ENCODE measurements at regions not wholly inside any gene's neighbourhood (a gene's known extent, or its start where the extent isn't known, plus 50 kb on each side); places are given as distances from the start of the nearest gene placed in this dataset.

DNA sequence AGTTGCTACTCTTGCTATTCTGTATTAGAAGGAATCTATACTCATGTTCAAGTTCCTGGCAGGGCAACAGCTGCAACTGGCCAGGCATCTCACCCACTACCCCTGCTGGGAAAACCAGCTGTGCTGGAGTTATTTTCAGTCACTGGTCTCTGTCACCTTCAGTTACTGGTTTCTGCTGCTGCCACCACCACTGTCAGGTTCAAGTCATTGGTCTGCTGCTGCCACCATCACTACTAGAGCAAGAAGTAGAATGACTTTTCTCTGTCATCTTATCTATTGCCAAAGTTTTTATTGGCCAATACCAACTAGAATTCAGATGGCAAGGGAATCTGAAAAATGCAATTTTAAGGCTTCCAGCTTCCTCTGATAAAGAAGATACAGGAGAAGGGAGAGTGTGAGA, 1615.2 kb downstream of the OLFM4 start:
- Histone ChIP-seq H3K9me3 (no peaks in the 10 kb centered on the region), H3K27ac (no peak overlapping the region), H3K27me3 (no peaks in the 10 kb centered on the region), H3K4me3 (no peak overlapping the region), H3K36me3 (no peaks in the 10 kb centered on the region), H3K4me1 (no peaks in the 10 kb centered on the region)
- intact Hi-C loops (cut with DNase I), result no loop called here
- ATAC-seq (no peak), DNase-seq (no peak)
- TF ChIP-seq, protein P1, sequence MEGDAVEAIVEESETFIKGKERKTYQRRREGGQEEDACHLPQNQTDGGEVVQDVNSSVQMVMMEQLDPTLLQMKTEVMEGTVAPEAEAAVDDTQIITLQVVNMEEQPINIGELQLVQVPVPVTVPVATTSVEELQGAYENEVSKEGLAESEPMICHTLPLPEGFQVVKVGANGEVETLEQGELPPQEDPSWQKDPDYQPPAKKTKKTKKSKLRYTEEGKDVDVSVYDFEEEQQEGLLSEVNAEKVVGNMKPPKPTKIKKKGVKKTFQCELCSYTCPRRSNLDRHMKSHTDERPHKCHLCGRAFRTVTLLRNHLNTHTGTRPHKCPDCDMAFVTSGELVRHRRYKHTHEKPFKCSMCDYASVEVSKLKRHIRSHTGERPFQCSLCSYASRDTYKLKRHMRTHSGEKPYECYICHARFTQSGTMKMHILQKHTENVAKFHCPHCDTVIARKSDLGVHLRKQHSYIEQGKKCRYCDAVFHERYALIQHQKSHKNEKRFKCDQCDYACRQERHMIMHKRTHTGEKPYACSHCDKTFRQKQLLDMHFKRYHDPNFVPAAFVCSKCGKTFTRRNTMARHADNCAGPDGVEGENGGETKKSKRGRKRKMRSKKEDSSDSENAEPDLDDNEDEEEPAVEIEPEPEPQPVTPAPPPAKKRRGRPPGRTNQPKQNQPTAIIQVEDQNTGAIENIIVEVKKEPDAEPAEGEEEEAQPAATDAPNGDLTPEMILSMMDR (IDR thresholded peaks at IDR 0.05), result no peak
- TF ChIP-seq POLR2A (IDR thresholded peaks at IDR 0.05), result no peak

DNA sequence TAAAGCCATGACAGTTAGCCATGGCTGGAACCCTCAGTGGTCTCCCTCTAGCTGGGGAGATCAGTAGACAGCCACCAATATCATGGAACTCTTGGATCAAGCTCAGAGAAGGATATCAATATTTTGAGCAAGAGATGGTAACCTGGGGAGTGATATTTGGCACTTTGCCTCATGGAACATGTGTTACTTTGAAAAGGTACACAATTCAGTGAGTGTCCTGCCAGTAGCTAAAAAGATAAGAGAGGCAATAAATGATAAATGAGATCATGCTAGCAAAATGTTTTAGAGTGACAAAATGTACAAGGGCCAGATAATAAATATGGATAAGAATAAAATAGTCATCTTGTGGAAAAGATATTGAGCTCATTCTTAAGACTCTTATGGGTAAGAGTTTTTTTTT, 1618.7 kb downstream of the OLFM4 start:
- no peak for ATAC-seq
- Histone ChIP-seq H3K27ac (no peak overlapping the region), H3K9me3 (no peaks in the 10 kb centered on the region), H3K4me3 (no peak overlapping the region), H3K36me3 (no peaks in the 10 kb centered on the region), H3K27me3 (no peaks in the 10 kb centered on the region), H3K4me1 (no peaks in the 10 kb centered on the region)
- DNase-seq, result no peak
- TF ChIP-seq POLR2A (IDR thresholded peaks at IDR 0.05), result no peak
- TF ChIP-seq, protein P1 (IDR thresholded peaks at IDR 0.05), result no peak
- intact Hi-C loops (cut with DNase I), result no loop called here

DNA sequence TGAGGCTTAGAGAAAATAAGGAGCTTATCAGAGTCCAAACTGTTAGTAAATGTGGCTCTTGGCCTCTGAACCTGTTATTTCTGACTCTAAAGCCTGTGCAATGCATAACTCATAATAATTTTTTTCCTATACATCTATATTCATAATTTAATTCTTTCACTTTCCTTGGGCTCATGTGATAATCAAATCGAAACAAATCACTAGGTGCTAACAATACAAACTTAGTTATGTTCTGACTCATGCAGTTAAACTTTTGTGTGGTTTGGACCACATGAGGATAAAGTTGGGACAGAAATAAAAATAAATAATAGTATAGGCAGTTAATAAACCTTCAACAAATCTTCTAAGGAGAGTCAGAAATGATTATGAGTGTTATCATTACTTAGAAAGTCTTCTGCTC, 1629.0 kb downstream of the OLFM4 start:
- intact Hi-C loops (cut with DNase I), result no loop called here
- Histone ChIP-seq H3K9me3 (peaks cover 0 to 13% (median 0%) of the 10 kb centered on the region in 12 donors), H3K4me1 (no peaks in the 10 kb centered on the region), H3K27ac (no peak overlapping the region), H3K27me3 (no peaks in the 10 kb centered on the region), H3K36me3 (no peaks in the 10 kb centered on the region), H3K4me3 (no peak overlapping the region)
- ATAC-seq, result no peak
- WGBS, 4 donors, result 72 to 84% (median 75%) methylated on average over 1 of the region's 1 CpG
- TF ChIP-seq POLR2A (IDR thresholded peaks at IDR 0.05), result no peak
- TF ChIP-seq, protein P1 (IDR thresholded peaks at IDR 0.05), result no peak
- DNase-seq, result no peak

DNA sequence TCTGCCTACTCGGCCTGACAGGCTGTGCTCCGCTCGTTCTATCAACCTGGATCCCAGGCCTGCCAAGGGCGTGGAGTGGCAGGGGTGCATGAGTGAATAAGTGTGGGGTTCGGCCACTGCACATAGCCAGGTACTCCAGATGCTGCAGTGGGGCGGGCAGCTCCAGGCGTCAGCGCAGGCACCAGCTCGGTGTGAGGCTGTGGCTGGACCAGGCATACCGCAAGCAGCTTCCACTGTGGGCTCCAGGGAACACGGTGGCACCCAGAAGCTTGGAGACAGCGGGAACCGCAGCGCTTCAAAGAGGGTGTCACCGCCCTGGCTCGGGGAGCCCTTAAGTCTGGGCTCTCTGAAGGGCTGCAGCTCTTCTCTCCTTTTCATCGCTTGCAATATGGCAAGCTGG, 1630.2 kb downstream of the OLFM4 start:
- WGBS, 4 donors, result 89 to 92% (median 91%) methylated on average over 15 to 17 of the region's 17 CpGs
- H3K9me3 ChIP-seq, result peaks cover 0 to 13% (median 0%) of the 10 kb centered on the region in 12 donors
- ATAC-seq (no peak), DNase-seq (no peak)
- no peak overlapping the region for H3K27ac ChIP-seq
- no peaks in the 10 kb centered on the region for H3K27me3 ChIP-seq
- H3K4me1 ChIP-seq, result no peaks in the 10 kb centered on the region
- no peaks in the 10 kb centered on the region for H3K36me3 ChIP-seq
- H3K4me3 ChIP-seq, result no peak overlapping the region
- TF ChIP-seq POLR2A (IDR thresholded peaks at IDR 0.05), result no peak
- TF ChIP-seq, protein P1 (IDR thresholded peaks at IDR 0.05), result no peak
- intact Hi-C loops (cut with DNase I), result no loop called here

Data from heart left ventricle (tissue), 16 donors.